Esophagus (tissue), 2 donors: ENCODE measurements at regions not wholly inside any gene's neighbourhood (a gene's known extent, or its start where the extent isn't known, plus 50 kb on each side); places are given as distances from the start of the nearest gene placed in this dataset.

Experiments used
- H3K27ac ChIP-seq, 2 donors: one replicate each; pipeline ENCODE4 v1.5.1; 2013; ENCODE audit warnings: low read depth in 2 of 2, mild to moderate bottlenecking in 2 of 2, inconsistent platforms in 1 of 2, low read length in 1 of 2, moderate library complexity in 1 of 2
- H3K27me3 ChIP-seq, 2 donors: one replicate each; pipeline ENCODE4 v1.6.1; 2013; ENCODE audit warnings: low read length in 2 of 2, control low read depth in 1 of 2, mild to moderate bottlenecking in 1 of 2; ENCODE audit not compliant: insufficient read depth in 2 of 2, control insufficient read depth in 1 of 2
- H3K36me3 ChIP-seq, 2 donors: one replicate each; pipeline ENCODE4 v1.6.1; 2013; ENCODE audit warnings: low read length in 1 of 2; ENCODE audit not compliant: control insufficient read depth in 2 of 2, insufficient read depth in 2 of 2
- H3K4me1 ChIP-seq, 2 donors: one replicate each; pipeline ENCODE4 v1.6.1; 2013; ENCODE audit warnings: low read length in 1 of 2; ENCODE audit not compliant: control insufficient read depth in 2 of 2, insufficient read depth in 2 of 2
- H3K4me3 ChIP-seq, 2 donors: one replicate each; pipeline ENCODE4 v1.5.1; 2013; ENCODE audit warnings: low read length in 2 of 2, mild to moderate bottlenecking in 2 of 2, low read depth in 1 of 2, moderate library complexity in 1 of 2
- H3K9me3 ChIP-seq, 2 donors: one replicate each; pipeline ENCODE4 v1.6.1; 2013; ENCODE audit warnings: mild to moderate bottlenecking in 2 of 2, low read depth in 1 of 2, low read length in 1 of 2, moderate library complexity in 1 of 2; ENCODE audit not compliant: control insufficient read depth in 2 of 2, insufficient read depth in 1 of 2
- WGBS, 2 donors: extraction: QIAGEN DNeasy Blood & Tissue Kit; methylation state at CpG; one replicate each; pipeline ENCODE4 v1.1.7; 2013; 5-methylcytosine and 5-hydroxymethylcytosine counted together
- donor health status: healthy with polysubstance abuse.
- donor health status: Bipolar disorder and iron deficiency.

- Histone ChIP-seq H3K27me3 (no peaks in the 10 kb centered on the region), H3K9me3 (peaks cover 0 to 3% of the 10 kb centered on the region in 2 donors), H3K4me1 (peaks cover 2% of the 10 kb centered on the region in 2 donors), H3K36me3 (no peaks in the 10 kb centered on the region), H3K4me3 (no peak overlapping the region), H3K27ac (no peak overlapping the region)
- WGBS, 2 donors = 72 to 74% methylated on average over 7 of the region's 7 CpGs
Observed at GRCh38 chr2:62362561-62362960, 143.4 kb downstream of the TMEM17 start.

- 95 to 100% methylated on average over 2 of the region's 2 CpGs for WGBS, 2 donors
- Histone ChIP-seq H3K27me3 (no peaks in the 10 kb centered on the region), H3K9me3 (peaks cover 0 to 3% of the 10 kb centered on the region in 2 donors), H3K36me3 (no peaks in the 10 kb centered on the region), H3K27ac (no peak overlapping the region), H3K4me3 (no peak overlapping the region), H3K4me1 (peaks cover 2% of the 10 kb centered on the region in 2 donors)
Observed at GRCh38 chr2:62361964-62362363, 144.0 kb downstream of the TMEM17 start.

GRCh38 chr2:62354771-62355561 lies 151.0 kb downstream of the TMEM17 start:
- H3K27ac ChIP-seq = peak overlapping the region in 1 of 2 donors; percentile 37
- WGBS, 2 donors = 59 to 67% methylated on average over 9 of the region's 9 CpGs
- H3K27me3 ChIP-seq = no peaks in the 10 kb centered on the region
- no peaks in the 10 kb centered on the region for H3K36me3 ChIP-seq
- H3K9me3 ChIP-seq = peaks cover 0 to 2% of the 10 kb centered on the region in 2 donors
- no peak overlapping the region for H3K4me3 ChIP-seq
- H3K4me1 ChIP-seq = no peaks in the 10 kb centered on the region

- Histone ChIP-seq H3K4me3 (no peak overlapping the region), H3K27me3 (no peaks in the 10 kb centered on the region), H3K27ac (no peak overlapping the region), H3K4me1 (no peaks in the 10 kb centered on the region), H3K9me3 (peaks cover 0 to 2% of the 10 kb centered on the region in 2 donors), H3K36me3 (no peaks in the 10 kb centered on the region)
- WGBS, 2 donors = 90 to 96% methylated on average over 1 of the region's 1 CpG
Observed at GRCh38 chr2:62352031-62352430, 154.0 kb downstream of the TMEM17 start.

GRCh38 chr2:62349788-62350187 lies 153.9 kb downstream of the B3GNT2 start:
- Histone ChIP-seq H3K4me1 (no peaks in the 10 kb centered on the region), H3K27me3 (no peaks in the 10 kb centered on the region), H3K27ac (no peak overlapping the region), H3K4me3 (no peak overlapping the region), H3K36me3 (no peaks in the 10 kb centered on the region), H3K9me3 (peaks cover 0 to 2% of the 10 kb centered on the region in 2 donors)
- WGBS, 2 donors = 87 to 91% methylated on average over 6 of the region's 6 CpGs

DNA sequence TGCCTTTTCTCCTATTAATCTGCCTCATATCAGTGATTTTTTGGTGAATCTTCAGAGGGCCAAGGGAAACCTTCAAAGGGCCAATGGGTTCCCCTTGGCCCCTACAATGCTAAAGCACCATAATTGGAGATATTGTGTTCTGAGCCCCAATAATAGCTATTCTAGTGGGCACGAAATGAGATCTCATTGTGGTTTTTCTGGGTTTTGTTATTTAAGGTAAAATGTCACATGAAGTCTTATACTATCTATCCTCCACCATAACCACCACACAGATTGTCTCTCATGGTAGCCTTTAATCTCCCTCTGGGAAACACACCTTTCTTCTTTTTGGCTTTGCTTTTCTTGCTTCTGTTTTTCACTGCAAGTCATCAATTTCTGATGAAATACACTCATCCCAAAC lies 152.8 kb downstream of the B3GNT2 start:
- Histone ChIP-seq H3K4me1 (no peaks in the 10 kb centered on the region), H3K9me3 (peaks cover 0 to 2% of the 10 kb centered on the region in 2 donors), H3K36me3 (no peaks in the 10 kb centered on the region), H3K27me3 (no peaks in the 10 kb centered on the region), H3K27ac (no peak overlapping the region), H3K4me3 (no peak overlapping the region)
- 63 to 87% methylated on average over 1 of the region's 1 CpG for WGBS, 2 donors

DNA sequence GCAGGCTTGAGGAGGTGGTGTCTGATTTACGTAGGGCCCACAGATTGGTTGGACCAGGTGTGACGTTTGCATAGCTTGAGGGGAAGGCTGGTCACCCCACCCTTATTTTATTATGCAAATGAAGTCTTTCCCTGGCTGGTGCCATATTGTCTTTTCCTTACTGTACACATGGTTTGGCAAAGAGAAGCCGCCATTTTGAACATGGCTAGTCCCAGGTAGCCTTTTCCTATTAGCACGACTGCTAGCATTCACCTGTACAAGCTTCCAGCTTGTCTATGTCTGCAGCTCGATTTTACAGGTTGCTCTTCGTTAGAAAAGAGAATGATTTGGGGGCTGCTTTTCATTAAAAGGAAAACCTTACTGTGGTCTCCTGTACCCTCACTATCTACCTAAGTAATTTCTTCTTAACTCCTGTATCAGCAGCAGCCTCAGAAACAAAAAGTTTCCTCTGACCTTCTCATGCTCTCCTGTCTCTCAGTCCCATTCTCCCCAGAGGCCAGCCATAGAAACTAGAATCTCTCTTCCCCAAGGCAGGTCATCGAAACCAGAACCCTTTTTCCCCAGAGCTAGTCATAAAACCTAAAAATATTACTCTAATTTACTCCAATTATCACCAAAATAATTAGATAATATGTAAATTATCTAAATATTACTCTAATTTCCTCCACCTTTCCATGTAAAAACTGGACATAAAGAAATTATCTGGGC lies 151.8 kb downstream of the B3GNT2 start:
- no peaks in the 10 kb centered on the region for H3K4me1 ChIP-seq
- H3K9me3 ChIP-seq = peaks cover 0 to 2% of the 10 kb centered on the region in 2 donors
- H3K36me3 ChIP-seq = no peaks in the 10 kb centered on the region
- H3K27ac ChIP-seq = no peak overlapping the region
- H3K4me3 ChIP-seq = no peak overlapping the region
- WGBS, 2 donors = 88 to 93% methylated on average over 7 of the region's 7 CpGs
- no peaks in the 10 kb centered on the region for H3K27me3 ChIP-seq

DNA sequence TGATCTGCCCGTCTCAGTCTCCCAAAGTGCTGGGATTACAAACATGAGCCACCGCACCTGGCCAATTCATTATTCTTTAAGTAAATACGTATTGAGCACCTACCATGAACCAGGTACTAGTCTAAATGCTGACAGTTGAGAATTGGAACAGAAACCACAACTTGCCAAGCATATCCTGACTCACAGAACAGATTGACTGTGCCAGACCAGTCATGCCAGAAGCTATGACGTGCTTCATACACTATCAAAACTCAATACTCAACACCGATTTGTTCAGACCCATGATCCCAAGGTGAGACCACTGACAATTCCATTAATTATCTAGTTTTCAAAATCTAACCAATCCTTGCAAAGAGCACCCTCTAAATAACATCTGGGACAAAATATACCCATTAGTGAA lies 148.6 kb downstream of the B3GNT2 start:
- WGBS, 2 donors = 47 to 54% methylated on average over 5 of the region's 5 CpGs

DNA sequence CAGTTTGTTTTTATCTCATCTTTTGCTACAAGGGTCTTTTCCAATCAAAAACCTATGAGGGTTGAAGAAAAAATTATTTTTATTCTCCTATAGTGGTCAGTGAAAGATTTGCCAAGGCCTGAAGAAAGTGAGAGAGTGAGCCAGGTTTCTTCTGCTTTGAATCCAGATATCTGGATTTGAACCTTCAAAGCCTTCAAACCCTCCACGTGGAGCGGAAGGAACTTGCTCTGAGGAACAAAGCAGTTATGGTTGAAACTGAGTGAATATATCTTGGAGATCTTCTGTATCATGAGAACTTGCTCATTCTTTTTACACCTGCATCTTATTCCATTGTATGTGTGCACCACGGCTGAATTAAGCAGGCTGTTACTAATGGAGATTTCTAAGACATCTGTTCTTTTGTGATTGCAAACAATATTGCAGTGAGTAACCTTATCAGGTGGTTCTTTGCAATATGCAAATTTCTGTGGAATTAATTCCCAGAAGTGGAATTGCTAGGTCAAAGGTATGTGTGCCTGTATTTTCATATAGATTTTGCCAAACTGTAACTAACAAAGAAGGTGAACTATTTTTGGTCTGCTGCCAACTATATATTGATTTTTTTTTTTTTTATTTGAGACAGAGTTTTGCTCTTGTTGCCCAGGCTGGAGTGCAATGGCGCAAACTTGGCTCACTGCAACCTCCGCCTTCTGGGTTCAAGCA lies 147.9 kb downstream of the B3GNT2 start:
- no peak overlapping the region for H3K27ac ChIP-seq

More for the DNA sequence above, 148.6 kb downstream of the B3GNT2 start:
- Histone ChIP-seq H3K27ac (no peak overlapping the region), H3K4me1 (no peaks in the 10 kb centered on the region), H3K36me3 (no peaks in the 10 kb centered on the region), H3K4me3 (no peak overlapping the region), H3K9me3 (no peaks in the 10 kb centered on the region), H3K27me3 (no peaks in the 10 kb centered on the region)

More for the DNA sequence above, 147.9 kb downstream of the B3GNT2 start:
- Histone ChIP-seq H3K27me3 (no peaks in the 10 kb centered on the region), H3K4me3 (no peak overlapping the region), H3K4me1 (no peaks in the 10 kb centered on the region), H3K36me3 (no peaks in the 10 kb centered on the region), H3K9me3 (no peaks in the 10 kb centered on the region)
- 62 to 77% methylated on average over 5 of the region's 5 CpGs for WGBS, 2 donors
